Fibroblast of lung (primary cell): ENCODE measurements at regions not wholly inside any gene's neighbourhood (a gene's known extent, or its start where the extent isn't known, plus 50 kb on each side); places are given as distances from the start of the nearest gene placed in this dataset.

Experiments used
- CTCF ChIP-seq, 2 donors: IDR thresholded peaks in 1 of 2; conservative IDR thresholded peaks in 1 of 2; 1 replicate in 1 of 2; 2 replicates in 1 of 2; pipeline ENCODE4 v1.5.1; 2011 to 2012; ENCODE audit warnings: low read length in 2 of 2, control low read depth in 1 of 2, inconsistent platforms in 1 of 2, low read depth in 1 of 2, mild to moderate bottlenecking in 1 of 2
- EZH2 ChIP-seq: IDR thresholded peaks from 2 replicates; pipeline ENCODE4 v1.5.1; 2012; ENCODE audit warnings: low read length, control low read depth, mild to moderate bottlenecking; ENCODE audit errors: missing control alignments

- no peak for TF ChIP-seq CTCF (conservative IDR thresholded peaks at IDR 0.05 in 1 of 2, IDR thresholded peaks at IDR 0.05 in 1 of 2; ENCODE audit: low read depth in 1 of 2, low read length in 2 of 2)
- TF ChIP-seq EZH2, result no peak
Measured at GRCh38 chr9:109913461-109913810, 133.4 kb downstream of the PALM2AKAP2 start.
